IMR-90 (cell line): ENCODE measurements at regions not wholly inside any gene's neighbourhood (a gene's known extent, or its start where the extent isn't known, plus 50 kb on each side); places are given as distances from the start of the nearest gene placed in this dataset.
"Not testable (repeated sequence)": the region's sequence is repeated elsewhere in the genome, so short reads cannot be mapped to it uniquely, and the experiment has no call there.

Experiments
- ATAC-seq: fragments of 200-7000 bp; cut with Tn5 transposase; 2 replicates; pipeline ENCODE4 v1.9.1; 2020; ENCODE audit warnings: low read depth, mild to moderate bottlenecking, moderate library complexity
- BruUV-seq: library from RNA; stranded (reverse); fragments of 400-500 nt; replicated peaks from 2 replicates; lab custom pipeline; 2021; lab: Mats Ljungman, UMichigan
- CTCF ChIA-PET: fragments of 300-600 bp; formaldehyde crosslinking; extraction: SDS; loops from one replicate; lab custom pipeline; 2021; ENCODE audit warnings: antibody characterized with exemption; lab: Yijun Ruan, JAX
- POLR2A ChIA-PET: fragments of 300-600 bp; sonication (Branson Sonifier 250); formaldehyde crosslinking; loops from one replicate; lab custom pipeline; 2022; ENCODE audit warnings: antibody characterized with exemption; ENCODE audit not compliant: unreplicated experiment; lab: Charles Lee
- DNase-seq: peaks from one replicate; pipeline ENCODE4 v3.0.0; 2013
- H2AFZ ChIP-seq: replicated peaks from 2 replicates; pipeline ENCODE3; 2013; ENCODE audit warnings: low read length, mild to moderate bottlenecking; ENCODE audit not compliant: poor library complexity
- H2AK5ac ChIP-seq: 2 replicates; pipeline ENCODE4 v1.6.1; 2013; ENCODE audit warnings: low read depth, low read length, inconsistent platforms
- H2AK9ac ChIP-seq: replicated peaks from 2 replicates; pipeline ENCODE3; 2013; ENCODE audit warnings: mild to moderate bottlenecking, low read depth, low read length, moderate library complexity; ENCODE audit not compliant: poor library complexity
- H2BK120ac ChIP-seq: 2 replicates; pipeline ENCODE4 v1.6.1; 2013; ENCODE audit warnings: low read depth, low read length, inconsistent platforms
- H2BK15ac ChIP-seq: 3 replicates; pipeline ENCODE4 v1.6.1; 2013; ENCODE audit warnings: low read depth, low read length, inconsistent platforms
- H2BK20ac ChIP-seq: 2 replicates; pipeline ENCODE4 v1.6.1; 2013; ENCODE audit warnings: low read depth, mild to moderate bottlenecking, inconsistent platforms, low read length, moderate library complexity
- H2BK5ac ChIP-seq: 2 replicates; pipeline ENCODE4 v1.6.1; 2013; ENCODE audit warnings: mild to moderate bottlenecking, low read depth, low read length, inconsistent platforms; ENCODE audit not compliant: poor library complexity, severe bottlenecking
- H3K14ac ChIP-seq: replicated peaks from 2 replicates; pipeline ENCODE4 v1.6.1; 2013; ENCODE audit warnings: low read depth, low read length, inconsistent platforms
- H3K18ac ChIP-seq: 2 replicates; pipeline ENCODE4 v1.6.1; 2013; ENCODE audit warnings: low read depth, low read length, control low read depth
- H3K23ac ChIP-seq: 2 replicates; pipeline ENCODE4 v1.6.1; 2013; ENCODE audit warnings: low read depth, low read length, inconsistent platforms
- H3K27ac ChIP-seq: 2 replicates; pipeline ENCODE4 v1.5.1; 2013; ENCODE audit warnings: mild to moderate bottlenecking, control low read depth, low read length; ENCODE audit not compliant: insufficient read depth
- H3K27me3 ChIP-seq: 2 replicates; pipeline ENCODE4 v1.6.1; 2013; ENCODE audit warnings: low read length; ENCODE audit not compliant: control insufficient read depth, insufficient read depth
- H3K36me3 ChIP-seq: 2 replicates; pipeline ENCODE4 v1.6.1; 2013; ENCODE audit warnings: low read length, mixed read lengths; ENCODE audit not compliant: control insufficient read depth, insufficient read depth
- H3K4ac ChIP-seq: 2 replicates; pipeline ENCODE4 v1.6.1; 2013; ENCODE audit warnings: low read depth, low read length, inconsistent platforms
- H3K4me1 ChIP-seq: 2 replicates; pipeline ENCODE4 v1.6.1; 2013; ENCODE audit warnings: low read length, mixed read lengths; ENCODE audit not compliant: control insufficient read depth, insufficient read depth
- H3K4me2 ChIP-seq: 2 replicates; pipeline ENCODE4 v1.6.1; 2013; ENCODE audit warnings: low read depth, mild to moderate bottlenecking, control low read depth, low read length, moderate library complexity
- H3K4me3 ChIP-seq: 2 replicates; pipeline ENCODE4 v1.5.1; 2013; ENCODE audit warnings: low read depth, mild to moderate bottlenecking, control low read depth, low read length, moderate library complexity; ENCODE audit not compliant: insufficient read depth
- H3K56ac ChIP-seq: 2 replicates; pipeline ENCODE4 v1.6.1; 2013; ENCODE audit warnings: low read length, inconsistent platforms; ENCODE audit not compliant: insufficient read depth; ENCODE audit errors: extremely low read depth
- H3K79me1 ChIP-seq, 2 experiments: 2 replicates each; pipeline ENCODE4 v1.6.1; 2013; ENCODE audit warnings: low read length in 2 of 2, inconsistent platforms in 1 of 2, low read depth in 1 of 2
- H3K9ac ChIP-seq: 2 replicates; pipeline ENCODE4 v1.6.1; 2013; ENCODE audit warnings: low read depth, low read length, control low read depth
- H3K9me1 ChIP-seq: 2 replicates; pipeline ENCODE4 v1.6.1; 2013; ENCODE audit warnings: low read length, inconsistent platforms; ENCODE audit not compliant: insufficient read depth
- H3K9me3 ChIP-seq: 2 replicates; pipeline ENCODE4 v1.6.1; 2013; ENCODE audit warnings: low read length; ENCODE audit not compliant: control insufficient read depth, insufficient read depth
- H4K20me1 ChIP-seq: 2 replicates; pipeline ENCODE4 v1.6.1; 2013; ENCODE audit warnings: low read length, inconsistent platforms; ENCODE audit not compliant: insufficient read depth
- H4K5ac ChIP-seq: 2 replicates; pipeline ENCODE4 v1.6.1; 2013; ENCODE audit warnings: mild to moderate bottlenecking, low read depth, low read length, control low read depth
- H4K8ac ChIP-seq, 2 experiments: 2 replicates each; pipeline ENCODE4 v1.6.1; 2013; ENCODE audit warnings: low read depth in 2 of 2, low read length in 2 of 2, control low read depth in 1 of 2, inconsistent platforms in 1 of 2
- H4K91ac ChIP-seq: 2 replicates; pipeline ENCODE4 v1.6.1; 2013; ENCODE audit warnings: low read depth, low read length, inconsistent platforms; ENCODE audit not compliant: insufficient read depth
- WGBS, 2 experiments: methylation state at CpG; one replicate each; pipeline versions ENCODE4 v1.1.5 to v1.1.7; 2013; ENCODE audit warnings: missing lambda C conversion rate in 2 of 2; ENCODE audit not compliant: insufficient read length in 1 of 2; ENCODE audit errors: extremely low coverage in 2 of 2; 5-methylcytosine and 5-hydroxymethylcytosine counted together
- dilution Hi-C: fragments of 300-500 bp; cut with HindIII; formaldehyde crosslinking; loops from one replicate; pipeline ENCODE4 v1.14.3; 2018; ENCODE audit warnings: low sequenced_read_pairs; ENCODE audit not compliant: unreplicated experiment
- in situ Hi-C: fragments of 300-500 bp; cut with MboI; formaldehyde crosslinking; loops from 3 replicates; pipeline ENCODE4 v1.14.3; 2019; ENCODE audit warnings: low sequenced_read_pairs, inconsistent platforms, mixed read lengths
- intact Hi-C: fragments of 100-400 bp; cut with micrococcal nuclease; formaldehyde crosslinking; loops from 2 replicates; pipeline ENCODE4 v1.10.0; 2022

GRCh38 chr5:91566012-91566411 lies 182.9 kb upstream of the ARRDC3 start:
- H2BK120ac ChIP-seq, H3K4ac ChIP-seq, H4K5ac ChIP-seq, H2AFZ ChIP-seq, H2AK5ac ChIP-seq, H3K9me1 ChIP-seq, H3K9me3 ChIP-seq, dilution Hi-C loops, H3K4me1 ChIP-seq, H3K56ac ChIP-seq, H3K79me1 ChIP-seq, H3K18ac ChIP-seq, H2BK5ac ChIP-seq, H3K23ac ChIP-seq, H4K91ac ChIP-seq, H3K14ac ChIP-seq, BruUV-seq, DNase-seq, H4K20me1 ChIP-seq, H2BK20ac ChIP-seq, H2AK9ac ChIP-seq, H2BK15ac ChIP-seq, POLR2A ChIA-PET, H3K9ac ChIP-seq, intact Hi-C loops, H3K4me2 ChIP-seq, H3K27ac ChIP-seq, CTCF ChIA-PET, in situ Hi-C loops, H3K27me3 ChIP-seq, H3K36me3 ChIP-seq, ATAC-seq, H4K8ac ChIP-seq, H3K4me3 ChIP-seq: not testable (repeated sequence)
- WGBS, 2 experiments, result no CpG with 5 or more reads among the region's 2 CpGs
